CD14-positive monocyte (primary cell): ENCODE measurements at regions not wholly inside any gene's neighbourhood (a gene's known extent, or its start where the extent isn't known, plus 50 kb on each side); places are given as distances from the start of the nearest gene placed in this dataset.

Source experiments
- DNase-seq, 3 donors: peaks; one replicate each; pipeline ENCODE4 v3.0.0-alpha.2; 2011 to 2022
- H2AFZ ChIP-seq: 2 replicates; pipeline ENCODE4 v1.6.0; 2012; ENCODE audit warnings: mild to moderate bottlenecking, low read depth, low read length, inconsistent platforms; ENCODE audit not compliant: insufficient read depth, poor library complexity, severe bottlenecking
- H3K27ac ChIP-seq, 2 donors: 1 replicate in 1 of 2; 2 replicates in 1 of 2; pipeline ENCODE4 v1.5.1; 2012 to 2013; ENCODE audit warnings: low read length in 2 of 2, control low read depth in 1 of 2, inconsistent platforms in 1 of 2, low read depth in 1 of 2, mild to moderate bottlenecking in 1 of 2
- H3K27me3 ChIP-seq, 2 donors: one replicate each; pipeline versions ENCODE4 v1.6.0 to v1.6.1; 2011 to 2013; ENCODE audit warnings: low read length in 2 of 2; ENCODE audit not compliant: control insufficient read depth in 2 of 2, insufficient read depth in 2 of 2
- H3K36me3 ChIP-seq, 2 donors: replicated peaks in 1 of 2; 1 replicate in 1 of 2; 2 replicates in 1 of 2; pipeline versions ENCODE4 v1.5.1 to v1.6.1; 2012 to 2013; ENCODE audit warnings: low read length in 2 of 2, control low read depth in 1 of 2, inconsistent platforms in 1 of 2, mild to moderate bottlenecking in 1 of 2; ENCODE audit not compliant: insufficient read depth in 2 of 2, control insufficient read depth in 1 of 2
- H3K4me1 ChIP-seq, 2 donors: 1 replicate in 1 of 2; 2 replicates in 1 of 2; pipeline versions ENCODE4 v1.5.1 to v1.6.1; 2012 to 2013; ENCODE audit warnings: low read length in 2 of 2, control low read depth in 1 of 2, inconsistent platforms in 1 of 2, mild to moderate bottlenecking in 1 of 2, moderate library complexity in 1 of 2; ENCODE audit not compliant: insufficient read depth in 2 of 2, control insufficient read depth in 1 of 2
- H3K4me2 ChIP-seq: replicated peaks from 2 replicates; pipeline ENCODE3; 2012; ENCODE audit warnings: low read length, moderate library complexity, mild to moderate bottlenecking; ENCODE audit not compliant: poor library complexity, severe bottlenecking; ENCODE audit errors: extremely low read depth
- H3K4me3 ChIP-seq, 3 experiments: fragments of 200-600 bp in 1 of 3; sonication (generic) in 1 of 3; replicated peaks in 1 of 3; 1 replicate in 2 of 3; 2 replicates in 1 of 3; pipeline ENCODE4 v1.5.1; 2011 to 2013; ENCODE audit warnings: low read length in 3 of 3, mild to moderate bottlenecking in 3 of 3, control low read depth in 2 of 3, low read depth in 2 of 3, inconsistent platforms in 1 of 3, moderate library complexity in 1 of 3
- H3K79me2 ChIP-seq: 2 replicates; pipeline ENCODE4 v1.6.0; 2012; ENCODE audit warnings: mild to moderate bottlenecking, control low read depth, inconsistent platforms, low read length, moderate library complexity; ENCODE audit not compliant: insufficient read depth
- H3K9ac ChIP-seq: 2 replicates; pipeline ENCODE4 v1.6.0; 2017; ENCODE audit warnings: low read length, mild to moderate bottlenecking; ENCODE audit not compliant: insufficient read depth, poor library complexity, severe bottlenecking
- H3K9me3 ChIP-seq, 2 donors: replicated peaks in 1 of 2; 1 replicate in 1 of 2; 2 replicates in 1 of 2; pipeline versions ENCODE4 v1.5.1 to v1.6.1; 2012 to 2013; ENCODE audit warnings: low read length in 2 of 2, control low read depth in 1 of 2; ENCODE audit not compliant: control insufficient read depth in 1 of 2, insufficient read depth in 1 of 2
- H4K20me1 ChIP-seq: 2 replicates; pipeline ENCODE4 v1.6.0; 2012; ENCODE audit warnings: mild to moderate bottlenecking, low read length, control low read depth, moderate library complexity; ENCODE audit not compliant: insufficient read depth
- H3K27ac Mint-ChIP-seq, 7 donors: one replicate each; pipeline ENCODE4 v1.8.0; 2020; ENCODE audit warnings: mild to moderate bottlenecking in 7 of 7, mixed read lengths in 7 of 7, moderate library complexity in 6 of 7, inconsistent platforms in 2 of 7
- H3K27me3 Mint-ChIP-seq, 3 donors: one replicate each; pipeline ENCODE4 v1.8.0; 2021 to 2022; ENCODE audit warnings: low read depth in 3 of 3, mild to moderate bottlenecking in 3 of 3, mixed read lengths in 3 of 3, moderate library complexity in 3 of 3, inconsistent platforms in 1 of 3
- H3K36me3 Mint-ChIP-seq, 2 donors: one replicate each; pipeline ENCODE4 v1.8.0; 2020; ENCODE audit warnings: mixed read lengths in 2 of 2, inconsistent platforms in 1 of 2, mild to moderate bottlenecking in 1 of 2
- H3K4me1 Mint-ChIP-seq: one replicate; pipeline ENCODE4 v1.8.0; 2020; ENCODE audit warnings: mild to moderate bottlenecking, mixed read lengths
- H3K4me3 Mint-ChIP-seq, 2 donors: one replicate each; pipeline ENCODE4 v1.8.0; 2020; ENCODE audit warnings: mild to moderate bottlenecking in 2 of 2, mixed read lengths in 2 of 2, moderate library complexity in 1 of 2
- H3K9me3 Mint-ChIP-seq, 7 donors: one replicate each; pipeline ENCODE4 v1.8.0; 2020 to 2022; ENCODE audit warnings: mixed read lengths in 7 of 7, mild to moderate bottlenecking in 6 of 7, moderate library complexity in 6 of 7, inconsistent platforms in 2 of 7
- CTCF ChIP-seq: fragments of 200-600 bp; IDR thresholded peaks from one replicate; pipeline ENCODE4 v1.8.0; 2022; ENCODE audit warnings: antibody characterized with exemption, mild to moderate bottlenecking
- whole genome bisulfite sequencing: methylation state at CpG from one replicate; pipeline ENCODE4 v1.1.5; 2013; ENCODE audit warnings: missing lambda C conversion rate; ENCODE audit not compliant: insufficient coverage; 5-methylcytosine and 5-hydroxymethylcytosine counted together
- intact Hi-C, 2 donors: fragments of 100-400 bp; cut with micrococcal nuclease; formaldehyde crosslinking; loops; one replicate each; pipeline versions ENCODE4 v1.15.0 to v1.15.1; 2023

GRCh38 chr5:40106847-40107246, 572.9 kb upstream of the PTGER4 start:
- no peak for TF ChIP-seq CTCF
- no peak for DNase-seq
- Mint-ChIP-seq H3K27ac (no peak overlapping the region), H3K36me3 (no peaks in the 10 kb centered on the region), H3K27me3 (peaks cover 0 to 2% (median 0%) of the 10 kb centered on the region in 3 donors), H3K4me1 (no peaks in the 10 kb centered on the region), H3K9me3 (peaks cover 8 to 23% (median 11%) of the 10 kb centered on the region in 7 donors), H3K4me3 (no peak overlapping the region)
- intact Hi-C loops: no loop called here
- H3K9me3 ChIP-seq: peaks cover 0 to 15% of the 10 kb centered on the region in 2 donors
- H3K79me2 ChIP-seq: no peaks in the 10 kb centered on the region
- H3K36me3 ChIP-seq: no peaks in the 10 kb centered on the region
- H3K27me3 ChIP-seq: no peaks in the 10 kb centered on the region
- no peaks in the 10 kb centered on the region for H3K4me1 ChIP-seq
- H3K27ac ChIP-seq: no peak overlapping the region
- H3K9ac ChIP-seq: no peak overlapping the region
- H3K4me2 ChIP-seq: no peak overlapping the region
- H4K20me1 ChIP-seq: no peaks in the 10 kb centered on the region
- no CpG with 5 or more reads among the region's 2 CpGs for WGBS
- H3K4me3 ChIP-seq: no peak overlapping the region
- no peak overlapping the region for H2AFZ ChIP-seq

GRCh38 chr5:40098313-40098712, 581.4 kb upstream of the PTGER4 start:
- no peaks in the 10 kb centered on the region for H3K4me1 ChIP-seq
- Mint-ChIP-seq H3K36me3 (no peaks in the 10 kb centered on the region), H3K4me3 (no peak overlapping the region), H3K4me1 (no peaks in the 10 kb centered on the region), H3K27ac (no peak overlapping the region), H3K27me3 (peaks cover 0 to 2% (median 0%) of the 10 kb centered on the region in 3 donors), H3K9me3 (peaks cover under 1 to 10% (median 6%) of the 10 kb centered on the region in 7 donors)
- no peak for TF ChIP-seq CTCF
- no peaks in the 10 kb centered on the region for H3K27me3 ChIP-seq
- H3K27ac ChIP-seq: no peak overlapping the region
- no peaks in the 10 kb centered on the region for H4K20me1 ChIP-seq
- intact Hi-C loops: no loop called here
- H3K4me3 ChIP-seq: no peak overlapping the region
- no peaks in the 10 kb centered on the region for H3K79me2 ChIP-seq
- no peak overlapping the region for H3K9ac ChIP-seq
- peaks cover 4 to 9% of the 10 kb centered on the region in 2 donors for H3K9me3 ChIP-seq
- no peaks in the 10 kb centered on the region for H3K36me3 ChIP-seq
- no peak overlapping the region for H2AFZ ChIP-seq
- no peak for DNase-seq
- no peak overlapping the region for H3K4me2 ChIP-seq
